ENCODE measurements at regions not wholly inside any gene's neighbourhood (a gene's known extent, or its start where the extent isn't known, plus 50 kb on each side); places are given as distances from the start of the nearest gene placed in this dataset.

DNA sequence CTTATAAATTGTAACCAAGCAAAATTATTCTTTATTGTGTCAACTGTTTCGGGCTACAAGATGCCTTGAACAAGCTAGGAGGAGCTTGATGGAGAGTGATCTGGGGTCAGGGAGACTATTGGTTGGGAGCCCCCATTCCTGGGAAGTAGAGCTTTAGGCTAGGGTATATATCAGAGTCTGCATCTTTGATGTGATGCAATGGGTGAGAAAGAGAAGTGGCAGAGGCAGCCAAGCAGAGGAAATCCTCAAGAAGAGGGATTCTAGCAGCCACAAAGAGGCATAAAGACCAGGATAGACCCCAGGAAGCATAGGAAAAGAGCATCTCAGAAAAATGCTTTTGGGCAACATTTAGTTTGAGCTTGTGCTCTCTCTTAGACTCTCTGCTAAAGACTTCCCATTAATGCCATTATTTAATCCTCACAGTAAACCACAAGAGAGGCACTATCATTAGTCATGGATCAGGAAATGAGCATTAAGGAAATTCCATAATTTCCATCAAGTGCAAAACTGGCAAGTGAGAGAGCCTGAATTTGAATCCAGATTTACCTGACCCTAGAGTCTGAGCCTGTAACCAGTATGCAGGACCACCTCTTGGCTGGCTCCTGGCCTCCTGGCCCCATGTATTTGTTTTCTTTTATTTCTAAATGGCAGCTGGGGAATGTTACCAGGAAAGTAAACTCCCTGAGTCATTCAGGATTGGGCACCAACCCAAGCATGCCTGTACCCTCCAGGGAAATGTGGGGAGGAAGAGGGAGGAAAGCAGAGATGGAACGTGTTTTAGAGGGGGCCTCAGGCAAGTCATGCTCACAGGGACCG, 118.7 kb downstream of the RPL22L1 start:
- ATAC-seq: peak; percentile 86
- no peak for TF ChIP-seq TCF4 (CRISPR knock-in tag; IDR thresholded peaks at IDR 0.05; ENCODE audit: borderline replicate concordance)
- no peak for TF ChIP-seq ZFP3 (CRISPR knock-in tag; IDR thresholded peaks at IDR 0.05)
- no peak for TF ChIP-seq PPARA (CRISPR knock-in tag; IDR thresholded peaks at IDR 0.05; ENCODE audit: borderline replicate concordance)
- TF ChIP-seq ISL1 (CRISPR knock-in tag; IDR thresholded peaks at IDR 0.05): peak; percentile 73
- no peak for TF ChIP-seq RARB (CRISPR knock-in tag; IDR thresholded peaks at IDR 0.05)
- TF ChIP-seq OSR1 (CRISPR knock-in tag; IDR thresholded peaks at IDR 0.05): no peak
- no peak for TF ChIP-seq PATZ1 (CRISPR knock-in tag; IDR thresholded peaks at IDR 0.05; ENCODE audit: borderline replicate concordance)
- TF ChIP-seq ZNF565 (CRISPR knock-in tag; conservative IDR thresholded peaks at IDR 0.05; ENCODE audit: low read depth): no peak
- TF ChIP-seq GLIS3 (CRISPR knock-in tag; IDR thresholded peaks at IDR 0.05): no peak

- TF ChIP-seq ZFP30 (CRISPR knock-in tag; IDR thresholded peaks at IDR 0.05) (no peak), CSRNP3 (CRISPR knock-in tag; IDR thresholded peaks at IDR 0.05) (no peak), ZFP3 (CRISPR knock-in tag; IDR thresholded peaks at IDR 0.05) (no peak), RARB (CRISPR knock-in tag; IDR thresholded peaks at IDR 0.05) (no peak), ZC3H10 (CRISPR knock-in tag; IDR thresholded peaks at IDR 0.05) (no peak), PATZ1 (CRISPR knock-in tag; IDR thresholded peaks at IDR 0.05; ENCODE audit: borderline replicate concordance) (no peak), TOX (CRISPR knock-in tag; IDR thresholded peaks at IDR 0.05; ENCODE audit: borderline replicate concordance) (no peak), ISL1 (CRISPR knock-in tag; IDR thresholded peaks at IDR 0.05) (no peak), ESRRG (CRISPR knock-in tag; IDR thresholded peaks at IDR 0.05) (no peak)
- TF ChIP-seq, protein P1, sequence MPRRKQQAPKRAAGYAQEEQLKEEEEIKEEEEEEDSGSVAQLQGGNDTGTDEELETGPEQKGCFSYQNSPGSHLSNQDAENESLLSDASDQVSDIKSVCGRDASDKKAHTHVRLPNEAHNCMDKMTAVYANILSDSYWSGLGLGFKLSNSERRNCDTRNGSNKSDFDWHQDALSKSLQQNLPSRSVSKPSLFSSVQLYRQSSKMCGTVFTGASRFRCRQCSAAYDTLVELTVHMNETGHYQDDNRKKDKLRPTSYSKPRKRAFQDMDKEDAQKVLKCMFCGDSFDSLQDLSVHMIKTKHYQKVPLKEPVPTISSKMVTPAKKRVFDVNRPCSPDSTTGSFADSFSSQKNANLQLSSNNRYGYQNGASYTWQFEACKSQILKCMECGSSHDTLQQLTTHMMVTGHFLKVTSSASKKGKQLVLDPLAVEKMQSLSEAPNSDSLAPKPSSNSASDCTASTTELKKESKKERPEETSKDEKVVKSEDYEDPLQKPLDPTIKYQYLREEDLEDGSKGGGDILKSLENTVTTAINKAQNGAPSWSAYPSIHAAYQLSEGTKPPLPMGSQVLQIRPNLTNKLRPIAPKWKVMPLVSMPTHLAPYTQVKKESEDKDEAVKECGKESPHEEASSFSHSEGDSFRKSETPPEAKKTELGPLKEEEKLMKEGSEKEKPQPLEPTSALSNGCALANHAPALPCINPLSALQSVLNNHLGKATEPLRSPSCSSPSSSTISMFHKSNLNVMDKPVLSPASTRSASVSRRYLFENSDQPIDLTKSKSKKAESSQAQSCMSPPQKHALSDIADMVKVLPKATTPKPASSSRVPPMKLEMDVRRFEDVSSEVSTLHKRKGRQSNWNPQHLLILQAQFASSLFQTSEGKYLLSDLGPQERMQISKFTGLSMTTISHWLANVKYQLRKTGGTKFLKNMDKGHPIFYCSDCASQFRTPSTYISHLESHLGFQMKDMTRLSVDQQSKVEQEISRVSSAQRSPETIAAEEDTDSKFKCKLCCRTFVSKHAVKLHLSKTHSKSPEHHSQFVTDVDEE (CRISPR knock-in tag; IDR thresholded peaks at IDR 0.05): no peak
- ATAC-seq: no peak
Measured at GRCh38 chr3:170750478-170750830, 119.5 kb downstream of the RPL22L1 start.

DNA sequence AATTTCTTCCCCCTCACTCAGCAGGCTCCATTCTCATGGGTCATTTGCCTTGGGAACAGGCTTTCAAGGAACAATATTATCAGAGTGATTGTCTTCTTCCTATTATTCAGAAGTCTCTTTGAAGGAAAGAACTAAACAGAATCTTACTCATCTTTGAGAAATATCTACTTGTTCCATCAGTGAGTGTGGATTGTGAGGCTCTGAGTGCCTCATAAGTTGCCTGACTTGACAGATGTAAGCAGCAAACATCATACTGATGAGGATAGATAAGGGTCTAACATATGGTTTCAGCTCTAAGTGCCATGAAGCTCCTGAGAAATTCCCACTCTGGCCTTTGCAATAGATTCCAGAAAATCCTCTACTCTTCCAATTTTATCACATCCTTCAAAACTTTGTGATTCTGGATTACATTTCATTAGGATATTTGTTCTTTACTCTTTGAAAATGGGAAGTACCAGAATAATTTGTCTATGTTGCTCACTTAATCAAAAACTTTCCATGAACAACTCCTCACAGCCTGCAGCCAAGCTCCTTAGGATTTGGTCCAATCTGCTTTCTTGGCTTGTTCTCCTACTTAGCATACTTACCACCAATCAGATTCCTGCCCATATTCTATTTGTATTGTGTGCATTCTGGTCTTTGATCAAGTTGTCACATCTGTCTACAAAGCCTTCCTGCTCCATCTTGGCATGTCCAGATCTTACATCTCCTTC, 120.1 kb downstream of the RPL22L1 start:
- no peak for ATAC-seq
- TF ChIP-seq, protein P1 (CRISPR knock-in tag; IDR thresholded peaks at IDR 0.05): no peak
- TF ChIP-seq ZFP30 (CRISPR knock-in tag; IDR thresholded peaks at IDR 0.05) (no peak), PATZ1 (CRISPR knock-in tag; IDR thresholded peaks at IDR 0.05; ENCODE audit: borderline replicate concordance) (no peak), ZNF565 (CRISPR knock-in tag; conservative IDR thresholded peaks at IDR 0.05; ENCODE audit: low read depth) (no peak), ESRRG (CRISPR knock-in tag; IDR thresholded peaks at IDR 0.05) (no peak), CREB5 (CRISPR knock-in tag; IDR thresholded peaks at IDR 0.05; ENCODE audit: low read depth) (no peak), TCF4 (CRISPR knock-in tag; IDR thresholded peaks at IDR 0.05; ENCODE audit: borderline replicate concordance) (no peak), CSDC2 (CRISPR knock-in tag; IDR thresholded peaks at IDR 0.05) (no peak), ARNTL (CRISPR knock-in tag; IDR thresholded peaks at IDR 0.05; ENCODE audit: borderline replicate concordance, low read depth) (no peak), SNAI2 (CRISPR knock-in tag; IDR thresholded peaks at IDR 0.05) (no peak)

Data from SK-N-SH treated with all-trans-retinoic acid at 6 μM for 48 hours (cell line).